ENCODE measurements at regions not wholly inside any gene's neighbourhood (a gene's known extent, or its start where the extent isn't known, plus 50 kb on each side); places are given as distances from the start of the nearest gene placed in this dataset. TPM values are rescaled to one million over a fixed set of nuclear protein-coding genes. Genes with fewer than 3 reads are reported as not detected.
"Not testable (repeated sequence)": the region's sequence is repeated elsewhere in the genome, so short reads cannot be mapped to it uniquely, and the experiment has no call there.

- no peaks in the 10 kb centered on the region for H3K27me3 ChIP-seq
- no peaks in the 10 kb centered on the region for H3K9me3 ChIP-seq
- intact Hi-C loops (cut with DNase I), result no loop called here
- TF ChIP-seq POLR2A (IDR thresholded peaks at IDR 0.05), result no peak
- no peak for DNase-seq (ENCODE audit: extremely low spot score in 2 of 2)
- H3K36me3 ChIP-seq, result no peaks in the 10 kb centered on the region
- H3K4me3 ChIP-seq, result no peak overlapping the region
- H3K4me1 ChIP-seq, result no peaks in the 10 kb centered on the region
- no peak overlapping the region for H3K27ac ChIP-seq
Measured at GRCh38 chr4:131764730-131765129, 1384.4 kb upstream of the PCDH10 start.

GRCh38 chr4:131774382-131774781, 1374.7 kb upstream of the PCDH10 start:
- H3K4me1 ChIP-seq; H3K27me3 ChIP-seq; H3K4me3 ChIP-seq; H3K27ac ChIP-seq; H3K36me3 ChIP-seq; H3K9me3 ChIP-seq; DNase-seq (ENCODE audit: extremely low spot score in 2 of 2): not testable (repeated sequence)
- intact Hi-C loops (cut with DNase I), result loop anchor here (10.0 kb wide), 1 partner anchor 1040 kb away; no protein-coding TSS in a partner anchor

GRCh38 chr4:131810565-131810964, 1338.5 kb upstream of the PCDH10 start:
- H3K9me3 ChIP-seq; H3K36me3 ChIP-seq; H3K4me3 ChIP-seq; H3K27me3 ChIP-seq; H3K27ac ChIP-seq; DNase-seq (ENCODE audit: extremely low spot score in 2 of 2); intact Hi-C loops (cut with DNase I); H3K4me1 ChIP-seq: not testable (repeated sequence)

Small RNA genes lying in the stretch of these regions (small RNA-seq; reads per million reads assigned to genes)
- gene AC105424.1 (not detected), gene RF00156 (not detected), gene RN7SL205P (not detected), gene RNU6-224P (not detected)

All from vagina (tissue), 2 donors.